ENCODE measurements at regions not wholly inside any gene's neighbourhood (a gene's known extent, or its start where the extent isn't known, plus 50 kb on each side); places are given as distances from the start of the nearest gene placed in this dataset.

GRCh38 chrX:82945332-82945731 lies 562.8 kb upstream of the POU3F4 start (continued):
- TF ChIP-seq PRDM2 (tag by site-specific recombination; IDR thresholded peaks at IDR 0.05; ENCODE audit: borderline replicate concordance) (no peak), SCRT2 (tag by site-specific recombination; IDR thresholded peaks at IDR 0.05) (no peak), FEZF1 (tag by site-specific recombination; IDR thresholded peaks at IDR 0.05) (no peak), HIC1 (tag by site-specific recombination; IDR thresholded peaks at IDR 0.05) (no peak), ZNF555 (tag by site-specific recombination; conservative IDR thresholded peaks at IDR 0.05) (no peak), ZNF473 (tag by site-specific recombination; IDR thresholded peaks at IDR 0.05) (no peak), ZNF121 (tag by site-specific recombination; IDR thresholded peaks at IDR 0.05) (no peak), ZFP41 (tag by site-specific recombination; IDR thresholded peaks at IDR 0.05; ENCODE audit: borderline replicate concordance) (no peak), KLF1 (tag by site-specific recombination; IDR thresholded peaks at IDR 0.05) (no peak), ZIC2 (tag by site-specific recombination; IDR thresholded peaks at IDR 0.05) (no peak), ZNF704 (tag by site-specific recombination; IDR thresholded peaks at IDR 0.05) (no peak)

GRCh38 chrX:82961129-82961528 lies 547.0 kb upstream of the POU3F4 start:
- Histone ChIP-seq H3K9me3 (ENCODE audit: control insufficient read depth, insufficient read depth, low read depth, low read length) (peaks cover 2% of the 10 kb centered on the region; the same call in 1 of the 2 replicates), H3K27ac (ENCODE audit: extremely low read depth, low read depth, low read length) (no peak overlapping the region), H3K4me3 (ENCODE audit: low read depth, low read length) (no peak overlapping the region), H3K4me1 (ENCODE audit: control insufficient read depth, insufficient read depth, low read length) (no peaks in the 10 kb centered on the region), H3K36me3 (ENCODE audit: control insufficient read depth in 2 of 2, insufficient read depth in 1 of 2, low read length in 2 of 2) (no peaks in the 10 kb centered on the region)
- CTCF ChIA-PET: interaction anchor here (0.5 to 0.6 kb wide), 2 partner anchors 55 to 302 kb away, joined by 3 to 4 read pairs; no protein-coding TSS in a partner anchor
- POLR2A ChIA-PET: no interaction called here
- TF ChIP-seq PRDM10 (tag by site-specific recombination; IDR thresholded peaks at IDR 0.05) (no peak), ZNF596 (tag by site-specific recombination; IDR thresholded peaks at IDR 0.05) (no peak), ZNF18 (tag by site-specific recombination; IDR thresholded peaks at IDR 0.05) (no peak), GLIS1 (tag by site-specific recombination; IDR thresholded peaks at IDR 0.05) (no peak), FEZF1 (tag by site-specific recombination; IDR thresholded peaks at IDR 0.05) (no peak), ZNF155 (tag by site-specific recombination; IDR thresholded peaks at IDR 0.05) (no peak), SCRT2 (tag by site-specific recombination; IDR thresholded peaks at IDR 0.05) (no peak), ZNF324 (tag by site-specific recombination; IDR thresholded peaks at IDR 0.05) (no peak), REST (tag by site-specific recombination; IDR thresholded peaks at IDR 0.05) (no peak)
